Smooth muscle cell (in vitro differentiated cells): ENCODE measurements at regions not wholly inside any gene's neighbourhood (a gene's known extent, or its start where the extent isn't known, plus 50 kb on each side); places are given as distances from the start of the nearest gene placed in this dataset.

Experiments
- DNase-seq: peaks from one replicate; lab custom pipeline; 2025; ENCODE audit not compliant: unreplicated experiment; lab: John Stamatoyannopoulos, UW
- H2AFZ ChIP-seq: fragments of 200-600 bp; sonication (generic); 2 replicates; pipeline ENCODE4 v1.6.0; 2016; ENCODE audit warnings: antibody characterized with exemption, low read depth, mild to moderate bottlenecking
- H3F3A ChIP-seq: fragments of 200-600 bp; sonication (generic); 2 replicates; pipeline ENCODE4 v1.6.0; 2017; ENCODE audit warnings: antibody characterized with exemption, low read depth
- H3K27ac ChIP-seq: fragments of 200-600 bp; sonication (generic); 2 replicates; pipeline ENCODE4 v1.5.1; 2016; ENCODE audit warnings: low read depth, mild to moderate bottlenecking
- H3K27me3 ChIP-seq: fragments of 200-600 bp; sonication (generic); 2 replicates; pipeline ENCODE4 v1.6.1; 2016; ENCODE audit warnings: low read depth, mild to moderate bottlenecking
- H3K36me3 ChIP-seq: fragments of 200-600 bp; sonication (generic); 2 replicates; pipeline ENCODE4 v1.5.1; 2016; ENCODE audit warnings: low read depth
- H3K4me1 ChIP-seq: fragments of 200-600 bp; sonication (generic); 2 replicates; pipeline ENCODE4 v1.5.1; 2016; ENCODE audit warnings: low read depth
- H3K4me2 ChIP-seq: fragments of 200-600 bp; sonication (generic); 2 replicates; pipeline ENCODE4 v1.6.0; 2016; ENCODE audit warnings: mild to moderate bottlenecking
- H3K4me3 ChIP-seq: fragments of 200-600 bp; sonication (generic); 2 replicates; pipeline ENCODE4 v1.5.1; 2016; ENCODE audit warnings: mild to moderate bottlenecking
- H3K79me2 ChIP-seq: fragments of 200-600 bp; sonication (generic); 2 replicates; pipeline ENCODE4 v1.6.0; 2016; ENCODE audit warnings: low read depth, mild to moderate bottlenecking
- H3K9ac ChIP-seq: fragments of 200-600 bp; sonication (generic); 2 replicates; pipeline ENCODE4 v1.6.0; 2016; ENCODE audit warnings: low read depth
- H3K9me3 ChIP-seq: fragments of 200-600 bp; sonication (generic); replicated peaks from 2 replicates; pipeline ENCODE4 v1.5.1; 2016; ENCODE audit warnings: low read depth
- H4K20me1 ChIP-seq: fragments of 200-600 bp; sonication (generic); 2 replicates; pipeline ENCODE4 v1.6.0; 2016; ENCODE audit warnings: low read depth
- CTCF ChIP-seq: fragments of 200-600 bp; sonication (generic); IDR thresholded peaks from 2 replicates; pipeline ENCODE4 v1.5.1; 2017; ENCODE audit warnings: borderline replicate concordance, mild to moderate bottlenecking, antibody characterized with exemption; ENCODE audit not compliant: insufficient read depth, poor library complexity, severe bottlenecking
- WGBS: methylation state at CpG from one replicate; pipeline ENCODE4 v1.1.7; 2016; ENCODE audit warnings: low lambda C conversion rate; 5-methylcytosine and 5-hydroxymethylcytosine counted together

GRCh38 chr18:67677489-67677888 lies 161.0 kb upstream of the DSEL start:
- WGBS, result 96% methylated on average over 3 of the region's 3 CpGs
- Histone ChIP-seq H3K79me2 (no peaks in the 10 kb centered on the region), H4K20me1 (no peaks in the 10 kb centered on the region), H3K36me3 (no peaks in the 10 kb centered on the region), H2AFZ (no peak overlapping the region), H3F3A (no peaks in the 10 kb centered on the region), H3K27ac (no peak overlapping the region), H3K4me1 (no peaks in the 10 kb centered on the region), H3K27me3 (no peaks in the 10 kb centered on the region), H3K4me3 (no peak overlapping the region), H3K9me3 (no peaks in the 10 kb centered on the region), H3K4me2 (no peak overlapping the region), H3K9ac (no peak overlapping the region)
- no peak for TF ChIP-seq CTCF
- DNase-seq, result no peak

DNA sequence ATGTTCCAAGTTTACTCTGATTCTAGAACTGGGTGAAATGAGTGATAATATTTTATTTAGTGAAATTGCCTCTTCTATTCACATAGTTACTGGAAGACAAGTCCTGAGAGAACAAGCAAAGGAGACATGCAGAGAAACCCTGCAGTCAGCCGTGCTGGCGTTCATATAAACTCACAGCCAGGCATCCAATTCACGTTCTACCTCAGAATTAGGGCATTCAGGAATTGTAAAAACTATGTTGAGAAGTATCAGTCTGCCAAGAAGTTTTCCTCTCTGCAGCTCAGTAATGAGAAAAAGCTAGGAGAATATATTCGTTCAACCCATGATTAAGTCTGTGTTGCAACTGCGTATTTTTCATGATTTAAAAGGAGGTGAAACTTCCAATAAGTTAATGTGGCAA lies 156.2 kb upstream of the DSEL start:
- no peak overlapping the region for H3K27ac ChIP-seq
- no peaks in the 10 kb centered on the region for H3K79me2 ChIP-seq
- H4K20me1 ChIP-seq, result no peaks in the 10 kb centered on the region
- H3K9me3 ChIP-seq, result no peaks in the 10 kb centered on the region
- DNase-seq, result no peak
- no peak overlapping the region for H3K4me2 ChIP-seq
- no peak for TF ChIP-seq CTCF
- no peaks in the 10 kb centered on the region for H3K36me3 ChIP-seq
- 82% methylated on average over 5 of the region's 5 CpGs for WGBS
- H3K4me1 ChIP-seq, result no peaks in the 10 kb centered on the region
- no peaks in the 10 kb centered on the region for H3F3A ChIP-seq
- no peak overlapping the region for H3K4me3 ChIP-seq
- H2AFZ ChIP-seq, result no peak overlapping the region
- no peak overlapping the region for H3K9ac ChIP-seq
- no peaks in the 10 kb centered on the region for H3K27me3 ChIP-seq

- Histone ChIP-seq H3K4me3 (no peak overlapping the region), H2AFZ (no peak overlapping the region), H3K4me1 (no peaks in the 10 kb centered on the region), H3K9me3 (no peaks in the 10 kb centered on the region), H3K79me2 (no peaks in the 10 kb centered on the region), H3F3A (no peaks in the 10 kb centered on the region), H3K27me3 (no peaks in the 10 kb centered on the region), H3K36me3 (no peaks in the 10 kb centered on the region), H4K20me1 (no peaks in the 10 kb centered on the region), H3K27ac (no peak overlapping the region), H3K9ac (no peak overlapping the region), H3K4me2 (no peak overlapping the region)
- DNase-seq, result no peak
- TF ChIP-seq CTCF, result no peak
- 47% methylated on average over 2 of the region's 2 CpGs for WGBS
These were observed 155.6 kb upstream of the DSEL start for GRCh38 chr18:67672155-67672554.

DNA sequence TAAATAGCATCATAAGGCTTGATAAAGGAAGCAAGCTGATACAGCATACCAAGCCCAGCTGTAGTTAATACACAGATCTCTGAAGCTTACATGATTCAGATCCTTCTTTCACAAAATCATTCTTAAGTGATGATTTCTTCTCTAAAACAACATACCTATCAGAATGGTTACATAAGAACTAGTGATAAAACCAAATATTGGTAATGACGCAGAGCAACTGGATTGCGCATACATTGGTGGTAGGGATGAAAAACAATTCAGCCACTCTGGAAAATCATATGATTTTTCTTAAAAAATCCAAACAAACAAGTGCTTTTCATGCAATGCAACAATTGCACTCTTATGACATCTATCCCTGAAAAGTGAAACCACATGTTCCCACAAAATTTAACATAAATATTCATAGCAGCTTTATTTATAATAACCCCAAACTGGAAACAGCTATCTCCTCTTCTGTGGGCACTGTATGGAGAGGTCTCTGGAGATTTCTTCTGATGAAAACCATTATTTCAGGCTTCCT lies 153.6 kb upstream of the DSEL start:
- no peaks in the 10 kb centered on the region for H3F3A ChIP-seq
- H3K9me3 ChIP-seq, result no peaks in the 10 kb centered on the region
- no peak for DNase-seq
- no peak overlapping the region for H3K4me3 ChIP-seq
- H3K79me2 ChIP-seq, result no peaks in the 10 kb centered on the region
- no peak overlapping the region for H3K9ac ChIP-seq
- H2AFZ ChIP-seq, result no peak overlapping the region
- no peak overlapping the region for H3K4me2 ChIP-seq
- no peaks in the 10 kb centered on the region for H3K4me1 ChIP-seq
- H4K20me1 ChIP-seq, result no peaks in the 10 kb centered on the region
- H3K27ac ChIP-seq, result no peak overlapping the region
- 69% methylated on average over 2 of the region's 2 CpGs for WGBS
- no peak for TF ChIP-seq CTCF
- no peaks in the 10 kb centered on the region for H3K27me3 ChIP-seq
- no peaks in the 10 kb centered on the region for H3K36me3 ChIP-seq
